ENCODE measurements at regions not wholly inside any gene's neighbourhood (a gene's known extent, or its start where the extent isn't known, plus 50 kb on each side); places are given as distances from the start of the nearest gene placed in this dataset.

DNA sequence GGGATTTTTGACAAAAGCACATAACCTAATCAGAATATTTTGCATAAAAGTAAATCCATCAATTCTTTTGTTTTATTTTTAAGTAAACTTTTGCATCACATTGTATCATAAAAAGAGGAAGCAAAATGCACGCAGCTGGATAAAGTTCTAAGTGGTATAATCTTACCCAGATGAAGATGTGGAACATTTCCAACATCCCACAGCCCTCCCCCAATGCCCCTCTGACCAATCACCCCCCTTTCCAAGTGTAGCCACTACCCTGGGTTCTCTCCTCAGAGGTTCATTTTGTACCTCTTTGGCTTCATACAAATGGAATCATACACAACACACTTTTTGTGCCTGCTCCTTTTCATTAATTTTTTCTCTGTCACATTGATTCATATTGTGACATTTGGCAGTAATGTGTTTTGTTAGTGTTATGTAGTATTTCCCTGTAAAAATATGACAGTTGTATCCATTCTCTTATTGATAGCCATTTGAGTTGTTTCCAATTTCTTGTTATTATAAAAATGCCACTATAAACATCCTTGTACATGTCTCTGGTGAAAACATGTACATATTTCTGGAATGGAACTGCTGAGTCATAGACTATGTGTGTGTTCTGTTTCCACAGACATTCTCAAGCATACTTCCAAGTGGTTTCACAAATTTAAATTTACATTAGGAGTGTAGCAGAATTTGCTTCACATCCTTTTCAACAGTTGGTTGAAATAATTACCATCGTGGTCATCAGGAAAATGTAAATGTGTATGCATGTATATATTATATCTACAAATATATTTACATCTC lies 92.9 kb upstream of the SYNDIG1 start:
- FAIRE-seq: no peak

DNA sequence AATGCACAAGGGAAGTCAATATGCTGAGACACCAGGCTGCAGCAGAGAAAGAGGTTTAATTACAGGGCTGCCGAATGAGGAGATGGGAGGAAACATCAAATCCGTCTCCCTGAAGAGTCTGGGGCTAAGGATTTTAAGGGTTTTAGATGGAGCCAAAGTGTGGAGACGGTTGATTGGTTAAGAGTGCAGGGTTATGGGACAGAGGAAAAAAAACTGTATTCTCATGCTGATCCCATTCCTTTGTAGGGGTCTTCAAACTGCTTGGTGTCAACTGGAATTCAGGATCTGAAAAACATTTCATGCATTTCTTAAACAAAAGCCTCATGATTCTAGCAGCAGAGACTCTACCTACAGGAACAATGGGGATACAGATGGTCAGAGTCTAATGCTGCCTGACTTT lies 96.1 kb upstream of the SYNDIG1 start:
- no peak for FAIRE-seq

- no peak for FAIRE-seq
Measured at GRCh38 chr20:24370911-24371695, 98.3 kb upstream of the SYNDIG1 start.

- FAIRE-seq: no peak
Measured at GRCh38 chr20:24370249-24370648, 99.2 kb upstream of the SYNDIG1 start.

GRCh38 chr20:24368253-24368652 lies 101.2 kb upstream of the SYNDIG1 start:
- no peak for FAIRE-seq

DNA sequence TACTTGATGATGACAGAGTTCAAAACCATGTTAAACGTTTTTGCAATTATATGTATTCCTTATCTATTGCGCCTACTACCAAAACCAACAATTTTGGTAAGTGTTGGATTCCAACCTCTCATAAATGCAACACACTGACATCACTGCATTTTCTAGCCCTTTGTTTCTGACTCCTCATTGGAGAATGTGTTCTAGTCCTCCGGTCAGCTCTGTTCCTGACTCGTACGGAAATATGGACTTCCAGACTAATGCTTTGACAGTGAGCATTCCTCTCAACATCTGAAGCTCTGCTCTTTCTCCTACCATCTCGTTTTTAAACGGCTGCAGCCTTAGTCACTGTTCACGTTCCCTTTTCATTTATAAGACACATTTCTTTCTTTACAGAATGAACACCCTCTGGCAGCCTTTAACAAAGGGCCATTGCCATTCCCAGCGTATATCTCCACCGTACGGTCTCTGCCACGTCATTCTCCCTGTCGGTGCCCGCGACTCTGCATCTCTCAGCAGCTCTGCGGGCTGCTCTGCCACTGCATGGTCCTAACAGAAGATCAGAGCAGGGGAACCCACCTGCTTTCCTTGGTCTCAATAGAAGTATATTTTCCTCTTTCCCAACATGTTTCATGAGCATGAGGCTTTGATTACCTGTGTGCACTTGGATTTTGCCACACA lies 103.0 kb upstream of the SYNDIG1 start:
- FAIRE-seq: no peak

- FAIRE-seq: no peak
Measured at GRCh38 chr20:24365670-24366069, 103.8 kb upstream of the SYNDIG1 start.

DNA sequence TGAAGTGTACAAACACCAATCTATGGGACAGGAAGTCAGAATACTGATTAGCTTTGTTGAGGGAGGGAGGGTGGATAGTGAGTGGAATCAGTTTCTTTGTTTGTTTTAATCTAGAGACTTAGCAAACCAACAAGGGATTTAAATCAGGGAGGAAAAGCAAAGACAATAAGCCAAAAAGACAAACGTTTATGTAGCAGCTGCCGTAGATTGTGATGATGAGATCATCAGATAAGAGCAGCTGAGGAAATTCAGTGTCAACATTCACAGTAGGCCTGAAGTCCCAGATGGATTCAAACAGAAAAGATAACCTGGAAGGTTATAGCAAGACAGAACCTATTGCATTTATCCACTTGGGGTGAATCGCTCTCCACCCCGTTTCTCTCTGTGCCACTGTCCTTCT lies 104.9 kb upstream of the SYNDIG1 start:
- no peak for FAIRE-seq

DNA sequence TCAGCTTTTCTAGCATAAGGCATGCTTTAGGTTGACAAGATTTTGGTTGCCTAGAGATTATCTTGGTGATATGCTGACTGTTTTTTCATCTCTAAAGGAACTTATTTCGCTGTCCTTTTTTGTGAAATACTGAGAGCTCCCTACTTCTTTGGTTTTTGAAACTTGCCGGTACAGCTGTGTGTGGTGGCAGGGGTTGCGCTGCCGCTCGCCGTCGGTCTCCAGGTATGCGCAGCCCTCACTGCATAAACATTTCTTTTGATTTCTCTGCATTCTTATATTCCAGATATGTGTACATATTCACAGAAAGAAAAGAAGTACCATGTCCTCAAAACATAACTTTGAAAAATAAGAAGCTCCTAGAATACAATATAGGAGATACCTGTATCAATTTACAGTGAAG lies 106.4 kb upstream of the SYNDIG1 start:
- FAIRE-seq: no peak

DNA sequence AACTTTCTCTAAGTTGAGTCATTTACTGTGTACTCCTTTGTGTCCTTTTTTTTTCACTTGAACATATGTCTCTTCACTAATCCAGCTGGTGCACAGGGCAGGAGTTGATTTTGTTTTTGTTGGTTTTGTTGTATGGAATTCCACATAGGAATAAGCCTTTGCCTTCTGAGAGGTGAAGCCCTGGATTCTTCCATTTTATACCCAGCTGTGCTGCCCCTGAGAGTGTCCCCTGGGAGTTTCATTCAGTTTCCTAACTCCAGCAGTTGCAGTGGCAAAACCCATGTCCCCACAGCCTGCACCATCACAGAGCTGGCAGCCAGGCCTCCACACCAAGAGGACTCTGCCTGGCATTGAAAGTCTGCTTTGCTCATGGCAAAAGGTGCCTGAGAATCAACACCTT lies 107.3 kb upstream of the SYNDIG1 start:
- FAIRE-seq: no peak

DNA sequence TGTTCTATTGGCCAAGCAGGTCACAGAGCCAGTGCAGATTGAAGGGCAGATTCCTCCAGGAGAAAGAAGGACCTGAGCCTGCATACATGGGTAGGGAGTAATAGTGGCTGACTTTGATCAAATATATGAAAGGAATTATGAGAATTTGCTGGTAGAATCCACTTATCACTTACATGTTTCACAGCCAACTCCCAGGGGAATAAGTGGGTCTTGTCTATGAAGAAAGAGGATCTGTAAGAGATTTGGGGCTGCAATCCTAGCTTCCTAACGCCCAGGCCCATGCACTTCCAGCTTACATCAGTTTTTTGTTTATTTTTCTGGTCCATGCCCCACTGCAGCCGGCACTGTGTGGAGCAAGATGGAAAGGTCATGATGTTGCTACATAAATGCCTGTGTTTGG lies 107.9 kb upstream of the SYNDIG1 start:
- FAIRE-seq: no peak

GRCh38 chr20:24360531-24360930 lies 108.9 kb upstream of the SYNDIG1 start:
- FAIRE-seq: no peak

DNA sequence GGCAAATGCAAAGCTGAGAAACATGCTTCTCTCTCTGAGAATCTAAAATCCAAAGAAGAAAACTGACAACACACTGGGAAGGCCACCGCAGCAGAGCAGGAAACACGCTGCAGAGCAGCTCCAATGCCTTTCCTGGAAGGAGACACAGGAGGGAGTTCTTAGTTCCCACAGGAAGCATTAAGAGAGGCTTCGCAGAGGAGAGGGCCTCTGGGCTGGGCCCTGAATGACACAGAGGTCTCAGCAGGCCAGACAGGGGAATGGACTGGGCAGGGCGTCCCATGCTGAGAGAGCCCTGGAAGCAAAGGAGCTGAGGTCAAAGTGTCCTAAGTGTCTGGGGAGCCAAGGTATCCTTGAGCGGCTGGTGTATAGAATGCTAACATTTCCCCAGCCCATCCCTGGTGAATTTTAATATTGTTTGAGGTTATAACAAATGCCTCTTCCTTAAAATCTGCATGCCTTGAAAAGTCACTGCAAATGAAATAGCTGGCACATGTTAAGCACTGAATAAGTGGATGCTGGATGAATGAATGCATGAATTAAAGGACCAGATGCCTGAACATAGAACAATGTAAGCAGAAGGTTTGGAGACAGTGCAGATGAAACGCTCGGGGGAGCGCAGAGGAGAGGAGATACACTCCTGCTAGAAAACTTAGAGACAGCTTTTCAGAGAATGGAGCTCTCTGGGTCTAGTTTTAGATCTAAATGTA lies 110.0 kb upstream of the SYNDIG1 start:
- FAIRE-seq: no peak

- FAIRE-seq: no peak
Measured at GRCh38 chr20:24357931-24358330, 111.5 kb upstream of the SYNDIG1 start.

DNA sequence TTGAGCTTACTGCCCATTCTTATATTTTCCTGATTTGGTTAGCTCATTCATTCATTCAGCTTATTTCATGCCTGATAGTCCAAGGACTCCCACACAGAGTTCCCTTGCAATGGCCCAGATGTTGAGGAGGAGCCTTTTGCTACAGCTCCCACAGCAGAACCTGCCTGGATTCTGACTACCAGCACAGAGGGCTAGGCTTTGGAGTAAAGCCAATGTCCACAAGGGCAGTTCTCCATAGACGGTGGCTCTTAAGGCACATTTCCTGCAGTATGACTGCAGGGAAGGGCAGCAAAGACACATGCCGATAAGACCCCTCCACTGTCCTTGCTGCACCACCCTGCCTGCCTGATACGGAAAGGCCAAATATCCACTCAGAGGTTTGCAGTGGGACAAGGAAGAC lies 112.3 kb upstream of the SYNDIG1 start:
- no peak for FAIRE-seq

DNA sequence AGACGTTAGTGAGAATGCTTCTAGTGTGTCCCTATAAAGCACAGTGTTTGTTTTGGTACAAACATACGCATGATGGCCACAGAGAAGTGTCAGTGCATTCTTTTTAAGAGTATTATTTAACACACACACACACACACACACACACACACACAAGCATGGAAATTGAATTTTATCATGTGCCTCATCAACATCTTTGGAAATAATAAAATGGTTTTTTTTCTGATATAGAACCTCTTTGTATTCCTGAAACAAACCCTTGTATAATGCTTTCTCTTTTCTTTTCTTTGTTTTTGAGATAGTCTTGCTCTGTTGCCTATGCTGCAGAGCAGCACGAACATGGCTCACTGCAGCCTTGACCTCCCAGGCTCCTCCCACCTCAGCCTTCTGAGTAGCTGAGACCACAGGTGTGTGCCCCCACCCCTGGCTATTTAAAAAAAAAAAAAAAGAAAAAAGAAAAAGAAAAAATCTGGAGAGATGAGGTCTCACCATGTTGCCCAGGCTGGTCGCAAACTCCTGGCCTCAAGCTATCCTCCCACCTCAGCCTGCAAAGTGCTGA lies 116.2 kb upstream of the SYNDIG1 start:
- no peak for FAIRE-seq

GRCh38 chr20:24350923-24351368 lies 118.5 kb upstream of the SYNDIG1 start:
- FAIRE-seq: no peak

DNA sequence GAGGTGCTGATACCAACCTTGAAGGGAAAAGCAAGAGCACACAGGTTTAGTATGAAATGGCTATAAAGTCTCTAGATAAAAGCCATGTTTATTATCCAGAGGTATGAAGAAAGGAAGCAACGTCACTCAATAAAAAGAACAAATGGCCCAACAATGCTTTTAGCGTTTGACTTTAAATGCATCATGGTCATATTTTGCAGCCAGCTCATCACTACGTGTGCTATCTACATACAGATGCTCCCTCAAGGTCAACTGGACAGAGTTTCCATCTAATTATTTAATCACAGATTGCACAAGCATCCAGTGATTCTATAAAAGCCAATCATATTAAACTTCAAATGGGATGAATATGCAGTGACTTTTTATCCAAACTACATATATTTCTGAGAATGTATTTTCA lies 127.6 kb upstream of the SYNDIG1 start:
- FAIRE-seq: no peak

- no peak for FAIRE-seq
Measured at GRCh38 chr20:24340933-24341332, 128.5 kb upstream of the SYNDIG1 start.

DNA sequence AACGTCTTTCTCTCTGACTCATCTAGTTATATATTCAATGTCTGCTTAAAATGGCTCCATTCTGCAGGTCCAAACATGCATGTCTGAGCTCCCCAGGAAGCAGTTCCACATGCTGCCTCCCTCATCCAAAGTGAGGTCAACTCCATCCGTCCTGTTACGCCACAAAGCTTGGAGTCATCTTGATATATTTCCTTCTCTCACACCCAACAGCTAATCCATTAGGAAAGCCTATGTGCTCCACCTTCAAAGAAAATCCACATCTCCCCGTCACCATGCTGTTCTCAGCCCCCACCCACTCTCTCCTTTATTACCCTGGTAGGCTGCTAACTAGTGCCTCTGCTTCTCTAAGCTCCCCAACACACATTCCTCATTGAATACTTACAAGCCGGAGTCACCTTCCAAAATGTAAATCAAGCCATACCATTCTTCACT lies 130.2 kb upstream of the SYNDIG1 start:
- FAIRE-seq: no peak

GRCh38 chr20:24337551-24337950 lies 131.9 kb upstream of the SYNDIG1 start:
- FAIRE-seq: no peak

DNA sequence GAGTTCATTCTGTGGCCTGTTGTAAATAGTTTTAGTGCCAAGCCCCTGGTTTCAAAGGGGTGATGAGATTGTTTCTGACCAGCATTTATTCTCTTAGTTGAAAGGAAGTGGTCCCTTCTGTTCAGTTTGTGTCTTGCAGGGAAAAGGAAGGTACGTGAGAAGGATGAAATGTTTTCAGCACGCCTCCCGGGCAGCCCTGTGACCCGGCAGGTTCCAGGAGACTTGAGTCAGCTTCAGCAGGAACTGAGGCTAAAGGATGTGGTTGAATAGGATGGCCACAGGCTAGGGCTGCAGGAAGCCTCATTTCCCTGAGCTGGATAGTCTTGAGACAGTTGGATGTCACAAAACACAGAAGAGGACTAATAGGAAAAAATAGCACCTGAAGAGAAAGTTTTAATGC lies 132.4 kb upstream of the SYNDIG1 start:
- FAIRE-seq: no peak

GRCh38 chr20:24334830-24335229 lies 134.6 kb upstream of the SYNDIG1 start:
- no peak for FAIRE-seq

Data from endometrium (tissue), 2 donors.